GM18868 (cell line): ENCODE measurements at regions not wholly inside any gene's neighbourhood (a gene's known extent, or its start where the extent isn't known, plus 50 kb on each side); places are given as distances from the start of the nearest gene placed in this dataset.

Experiments
- ATAC-seq: cut with Tn5 transposase; IDR thresholded peaks from one replicate; pipeline ENCODE4 v1.9.1; 2021; ENCODE audit warnings: mild to moderate bottlenecking, moderate library complexity; ENCODE audit not compliant: unreplicated experiment

- no peak for ATAC-seq
Measured at GRCh38 chr5:175201393-175201792, 242.6 kb downstream of the DRD1 start.

- no peak for ATAC-seq
Measured at GRCh38 chr5:175195698-175196656, 248.0 kb downstream of the DRD1 start.

- ATAC-seq, result no peak
Measured at GRCh38 chr5:175181331-175181730, 262.7 kb downstream of the DRD1 start.

DNA sequence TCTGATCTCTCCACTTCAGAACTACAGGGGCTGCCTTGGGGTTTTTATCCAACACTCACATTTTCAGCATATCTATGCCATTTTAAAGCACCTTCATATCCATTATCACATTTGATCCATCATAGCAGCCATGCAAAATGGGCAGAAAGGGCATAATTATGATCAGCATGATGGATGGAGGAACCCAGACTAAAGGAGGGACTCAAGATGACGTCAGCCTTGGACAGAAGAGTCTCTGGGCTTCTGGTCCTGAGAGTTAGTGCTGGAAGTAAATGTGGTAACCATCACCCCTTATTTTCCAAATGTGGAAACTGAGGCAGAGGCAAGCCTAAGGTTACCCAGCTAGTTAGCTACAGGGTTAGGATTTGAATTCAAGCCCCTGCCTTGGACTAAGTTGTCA, 273.1 kb downstream of the DRD1 start:
- no peak for ATAC-seq

DNA sequence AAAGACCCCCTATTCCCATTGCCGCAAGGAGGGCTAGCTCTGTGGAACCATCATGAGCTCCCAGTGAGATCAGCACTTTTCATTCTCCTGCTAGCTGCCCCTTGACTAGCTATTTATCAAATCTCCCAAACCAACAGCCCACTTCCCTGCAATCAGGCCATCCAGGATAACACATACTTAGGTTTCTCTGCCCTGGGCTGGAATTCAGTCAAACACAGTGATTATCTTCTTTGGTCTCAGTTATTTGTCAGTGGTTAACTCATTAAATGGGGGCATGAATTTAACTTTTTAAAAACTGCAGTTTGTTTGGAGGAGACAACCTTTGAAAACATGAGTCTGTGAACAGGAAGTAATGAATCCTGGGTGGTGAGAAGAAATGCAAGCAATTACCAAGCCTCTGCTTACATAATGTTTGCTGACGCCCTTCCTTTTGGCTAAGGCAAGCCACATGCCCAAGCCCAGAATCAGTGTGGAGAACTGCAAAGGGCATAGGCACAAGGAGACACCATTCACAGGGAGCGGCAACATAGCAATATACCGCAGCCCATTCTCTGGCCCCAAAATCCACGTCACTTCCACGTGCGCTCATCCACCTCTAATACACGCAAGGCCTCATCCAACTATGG, 275.0 kb downstream of the DRD1 start:
- no peak for ATAC-seq

GRCh38 chr5:175166026-175166425, 278.0 kb downstream of the DRD1 start:
- no peak for ATAC-seq

DNA sequence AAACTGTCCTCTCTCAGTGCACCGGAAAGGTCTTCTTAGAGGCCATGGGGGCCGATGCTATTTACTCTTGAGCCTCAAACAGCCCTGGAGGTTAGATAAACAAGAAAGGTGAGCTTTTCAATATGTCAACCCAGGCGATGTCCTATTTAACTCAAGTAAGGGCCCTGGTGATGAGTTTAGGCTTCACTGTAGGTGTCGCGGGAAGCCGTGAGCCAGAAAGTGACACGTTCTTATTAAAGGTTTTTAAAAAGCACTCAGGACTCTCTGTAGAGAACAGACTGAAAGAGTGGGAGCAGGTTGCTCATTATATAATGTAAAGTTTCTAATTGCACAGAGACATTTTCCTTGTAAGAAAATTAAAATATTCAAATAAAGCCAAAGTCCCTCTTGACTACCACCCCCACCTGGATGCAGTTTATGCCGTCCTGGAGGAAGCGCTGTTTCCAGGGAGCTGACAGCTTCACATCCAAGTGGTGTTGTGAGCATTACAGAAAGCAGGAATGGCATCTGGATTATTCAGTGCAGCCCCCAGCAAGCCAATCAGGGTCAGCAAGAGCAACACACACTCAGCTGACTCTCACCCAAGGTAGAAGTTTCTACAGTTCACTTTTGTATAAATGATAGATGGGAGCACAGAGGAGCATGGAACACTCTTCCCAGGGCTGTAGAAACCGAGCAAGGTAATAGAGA, 280.3 kb downstream of the DRD1 start:
- ATAC-seq, result no peak

DNA sequence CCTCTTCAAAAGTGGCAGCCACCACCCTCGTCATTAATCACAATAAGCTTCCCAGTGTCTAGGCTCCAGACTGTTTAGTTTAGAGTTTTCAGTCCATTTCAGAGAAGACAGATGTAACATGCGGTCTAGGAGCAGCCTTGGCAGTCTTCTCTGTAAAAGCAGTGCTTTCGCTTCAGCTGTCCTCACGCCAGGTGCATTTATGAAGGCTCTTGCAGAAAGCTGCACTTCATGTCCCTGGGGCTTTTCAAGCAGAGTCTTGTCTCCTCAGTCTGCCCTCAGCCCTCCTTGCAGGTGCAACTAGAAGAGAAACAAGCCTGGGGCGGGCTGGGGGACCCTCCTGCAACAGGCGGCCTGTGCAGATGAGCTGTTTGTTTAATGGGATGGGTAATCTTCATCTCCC, 281.9 kb downstream of the DRD1 start:
- ATAC-seq, result no peak

- no peak for ATAC-seq
Measured at GRCh38 chr5:175159956-175160355, 284.0 kb downstream of the DRD1 start.

- ATAC-seq, result no peak
Measured at GRCh38 chr5:175148636-175149172, 295.3 kb downstream of the DRD1 start.

- ATAC-seq, result no peak
Measured at GRCh38 chr5:175146733-175147132, 297.2 kb downstream of the DRD1 start.

- no peak for ATAC-seq
Measured at GRCh38 chr5:175141421-175141820, 302.6 kb downstream of the DRD1 start.

DNA sequence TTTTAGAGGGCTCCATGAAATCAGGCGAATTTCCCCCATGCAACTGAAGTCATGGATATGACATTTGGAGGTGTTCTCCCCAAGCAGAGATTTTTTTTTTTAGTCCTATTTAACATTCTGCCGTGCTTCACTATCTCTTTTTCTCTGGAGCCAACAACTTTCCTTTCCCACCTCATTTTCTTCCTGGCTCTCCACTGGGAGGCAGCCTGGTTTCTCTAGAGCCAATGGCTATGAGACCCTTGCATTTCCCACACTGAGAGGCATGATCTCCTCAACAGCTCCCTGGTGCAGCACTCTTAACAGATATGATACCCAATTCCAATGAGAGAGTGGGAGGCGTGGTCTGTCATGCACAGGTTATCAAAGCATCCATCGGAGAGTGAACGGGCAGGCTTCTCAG, 310.8 kb downstream of the DRD1 start:
- ATAC-seq, result no peak

DNA sequence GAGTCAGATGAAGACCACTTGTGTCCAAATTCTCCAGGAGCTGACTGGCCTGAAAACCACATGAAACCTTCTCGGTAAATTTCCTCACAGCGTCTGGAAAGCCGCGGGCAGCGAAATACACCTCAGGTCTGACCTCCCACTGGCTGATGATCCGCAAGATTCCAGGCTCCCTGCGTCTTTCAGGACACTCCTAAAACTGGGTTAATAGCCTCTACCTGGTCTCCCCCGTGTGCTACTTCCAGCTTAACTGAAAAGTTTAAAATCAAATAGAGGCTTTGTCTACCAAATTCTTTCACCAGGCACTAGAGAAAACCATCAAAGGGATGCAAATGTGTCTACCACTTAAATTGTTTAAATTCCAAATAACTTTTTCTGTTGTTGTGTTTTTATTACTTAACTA, 312.6 kb downstream of the DRD1 start:
- ATAC-seq, result no peak

GRCh38 chr5:175129619-175130018, 314.4 kb downstream of the DRD1 start:
- no peak for ATAC-seq

DNA sequence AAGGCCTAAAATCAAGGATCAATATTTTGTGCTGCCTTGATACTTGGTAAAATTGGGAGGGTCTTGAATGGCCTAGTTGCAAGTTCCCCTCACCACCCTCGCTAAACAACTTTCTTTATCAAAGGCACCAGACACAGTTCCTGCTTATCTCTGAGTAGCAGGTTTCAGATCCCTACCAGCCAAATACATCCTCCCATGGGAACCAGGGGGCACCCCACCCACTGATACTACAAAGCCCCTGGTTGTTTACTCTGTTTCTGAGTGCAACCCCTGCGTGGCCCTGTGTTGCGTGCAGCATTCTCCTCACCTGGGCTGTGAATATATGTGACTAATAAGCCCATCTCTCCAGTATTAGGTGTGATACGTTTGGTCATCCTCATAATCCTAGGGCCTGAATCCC, 314.9 kb downstream of the DRD1 start:
- ATAC-seq, result no peak

DNA sequence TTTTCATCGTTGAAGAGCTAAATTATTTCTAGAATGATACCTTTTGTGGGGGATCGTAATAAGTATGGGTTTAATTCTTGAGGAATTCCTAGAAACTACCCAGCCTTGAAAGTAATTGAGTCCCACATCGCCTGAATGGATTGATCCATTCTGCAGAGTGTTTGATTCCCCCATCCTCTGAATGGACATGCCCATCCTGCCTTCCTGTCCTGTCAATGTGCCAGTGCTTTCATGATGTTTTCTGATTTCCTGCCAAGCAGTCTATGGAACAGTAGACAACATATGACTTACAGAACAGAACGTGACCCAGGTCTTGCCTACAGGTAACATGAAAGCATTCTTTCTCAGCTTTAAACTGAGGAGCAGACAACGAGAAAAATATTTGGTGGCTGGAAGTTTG, 319.2 kb downstream of the DRD1 start:
- no peak for ATAC-seq

DNA sequence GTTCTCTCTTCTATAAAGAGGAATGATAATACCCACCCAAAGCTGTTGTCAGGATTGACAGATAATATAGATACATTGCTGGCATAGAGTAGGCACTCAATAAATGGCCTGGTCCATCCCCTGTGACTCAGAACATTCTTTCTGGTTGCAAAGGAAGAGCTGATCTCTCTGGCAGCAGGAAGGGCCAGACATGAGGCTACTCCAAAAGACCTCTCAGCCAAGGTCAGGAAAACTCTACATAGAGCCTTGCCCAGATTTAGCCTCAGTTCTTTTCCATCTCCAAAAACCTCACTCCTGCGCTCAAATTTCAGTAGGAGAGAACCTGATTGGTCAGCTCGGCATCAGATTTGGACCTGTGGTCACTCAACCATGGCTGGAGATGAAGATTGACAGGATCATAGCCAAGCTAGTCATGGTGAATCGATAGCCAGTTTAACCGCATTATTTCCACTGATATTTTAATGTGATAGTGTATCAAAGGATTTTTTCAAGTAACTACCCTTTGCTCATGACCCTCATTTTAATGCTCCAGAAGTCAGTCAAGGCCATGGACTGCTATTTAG, 319.6 kb downstream of the DRD1 start:
- no peak for ATAC-seq

GRCh38 chr5:175123542-175123941, 320.4 kb downstream of the DRD1 start:
- ATAC-seq, result no peak

DNA sequence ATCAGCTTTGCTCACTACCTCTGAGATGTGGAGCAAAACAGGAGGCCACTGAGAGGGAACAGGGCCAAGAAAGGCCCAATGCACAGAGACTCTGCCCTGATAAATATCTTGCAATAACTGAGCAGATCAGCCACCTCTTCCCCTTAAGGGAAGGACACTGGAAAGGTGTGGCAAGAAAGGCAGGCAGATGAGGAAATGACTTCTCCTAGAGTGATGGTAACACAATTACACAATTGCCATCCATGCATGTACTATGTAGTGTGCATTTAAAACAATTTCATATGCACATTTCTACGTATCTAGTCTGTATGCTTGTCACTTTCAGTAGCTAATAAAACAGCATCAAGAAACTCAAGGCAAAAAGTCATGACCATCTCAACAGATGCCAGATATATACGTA, 322.5 kb downstream of the DRD1 start:
- no peak for ATAC-seq

- no peak for ATAC-seq
Measured at GRCh38 chr5:175120412-175120811, 323.6 kb downstream of the DRD1 start.
